ENCODE measurements at regions not wholly inside any gene's neighbourhood (a gene's known extent, or its start where the extent isn't known, plus 50 kb on each side); places are given as distances from the start of the nearest gene placed in this dataset.

DNA sequence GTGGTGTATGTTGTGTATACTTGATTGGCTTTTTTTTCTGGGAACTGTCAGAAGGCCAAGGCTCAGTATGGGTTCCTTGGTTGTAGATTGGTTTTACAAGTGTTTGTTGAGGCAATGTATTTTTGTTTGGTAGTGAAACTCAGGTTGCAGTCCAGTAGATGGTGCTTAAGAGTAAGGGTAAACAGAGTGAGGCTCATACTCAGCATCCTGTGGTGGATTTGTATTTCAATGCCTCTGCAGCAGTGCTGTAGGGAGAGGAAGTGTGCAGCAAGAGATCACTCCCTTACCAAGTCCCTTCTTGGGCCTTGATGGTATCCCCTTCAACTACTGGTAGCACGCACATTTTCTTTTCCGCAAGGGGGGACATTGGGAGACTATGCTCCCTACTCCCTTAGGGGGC is 428.5 kb upstream of the CNTN3 start:
- Histone ChIP-seq H3K9me3 (peaks cover 0 to 4% of the 10 kb centered on the region in 2 donors), H3K27me3 (no peaks in the 10 kb centered on the region), H3K36me3 (no peaks in the 10 kb centered on the region), H3K27ac (no peak overlapping the region), H3K4me1 (no peaks in the 10 kb centered on the region), H3K4me3 (no peak overlapping the region)
- in situ Hi-C loops (cut with MboI; ENCODE audit: low pct_ligation_motif_present in 1 of 4, low pct_unique_long_range_greater_than_20kb in 1 of 4, low sequenced_read_pairs in 3 of 4) = no loop called here
- DNase-seq = no peak
- no peak for TF ChIP-seq POLR2AphosphoS5 (IDR thresholded peaks at IDR 0.05)
- TF ChIP-seq POLR2A (IDR thresholded peaks at IDR 0.05) = no peak
- TF ChIP-seq CTCF (IDR thresholded peaks at IDR 0.05) = no peak
- TF ChIP-seq EP300 (IDR thresholded peaks at IDR 0.05; ENCODE audit: low read depth) = no peak
- 93% methylated on average over 2 of the region's 2 CpGs; no CpG with 5 or more reads in 1 of the 2 donors for WGBS, 2 donors (ENCODE audit: low coverage in 1 of 2)
- intact Hi-C loops (cut with DNase I; ENCODE audit: low total_unique reads) = no loop called here

GRCh38 chr3:75048650-75049049 is 434.2 kb upstream of the CNTN3 start:
- intact Hi-C loops (cut with DNase I; ENCODE audit: low total_unique reads) (no loop called here), in situ Hi-C loops (cut with MboI; ENCODE audit: low pct_ligation_motif_present in 1 of 4, low pct_unique_long_range_greater_than_20kb in 1 of 4, low sequenced_read_pairs in 3 of 4) (no loop called here)
- TF ChIP-seq POLR2A (IDR thresholded peaks at IDR 0.05) (no peak), POLR2AphosphoS5 (IDR thresholded peaks at IDR 0.05) (no peak), CTCF (IDR thresholded peaks at IDR 0.05) (no peak), EP300 (IDR thresholded peaks at IDR 0.05; ENCODE audit: low read depth) (no peak)
- H3K4me3 ChIP-seq = no peak overlapping the region
- H3K27ac ChIP-seq = no peak overlapping the region
- H3K36me3 ChIP-seq = no peaks in the 10 kb centered on the region
- no peak for DNase-seq
- no peaks in the 10 kb centered on the region for H3K27me3 ChIP-seq
- H3K9me3 ChIP-seq = no peaks in the 10 kb centered on the region
- WGBS, 2 donors (ENCODE audit: low coverage in 1 of 2) = 82 to 86% methylated on average over 3 of the region's 3 CpGs
- H3K4me1 ChIP-seq = no peaks in the 10 kb centered on the region

GRCh38 chr3:75049533-75049932 is 435.1 kb upstream of the CNTN3 start:
- no peak for DNase-seq
- no peaks in the 10 kb centered on the region for H3K9me3 ChIP-seq
- no peak overlapping the region for H3K27ac ChIP-seq
- TF ChIP-seq CTCF (IDR thresholded peaks at IDR 0.05) = no peak
- TF ChIP-seq POLR2AphosphoS5 (IDR thresholded peaks at IDR 0.05) = no peak
- TF ChIP-seq POLR2A (IDR thresholded peaks at IDR 0.05) = no peak
- no peak for TF ChIP-seq EP300 (IDR thresholded peaks at IDR 0.05; ENCODE audit: low read depth)
- intact Hi-C loops (cut with DNase I; ENCODE audit: low total_unique reads) = no loop called here
- H3K4me1 ChIP-seq = no peaks in the 10 kb centered on the region
- 70 to 71% methylated on average over 5 of the region's 5 CpGs for WGBS, 2 donors (ENCODE audit: low coverage in 1 of 2)
- in situ Hi-C loops (cut with MboI; ENCODE audit: low pct_ligation_motif_present in 1 of 4, low pct_unique_long_range_greater_than_20kb in 1 of 4, low sequenced_read_pairs in 3 of 4) = no loop called here
- no peaks in the 10 kb centered on the region for H3K36me3 ChIP-seq
- H3K4me3 ChIP-seq = no peak overlapping the region
- H3K27me3 ChIP-seq = no peaks in the 10 kb centered on the region

GRCh38 chr3:75059120-75059519 is 444.7 kb upstream of the CNTN3 start:
- DNase-seq = no peak
- in situ Hi-C loops (cut with MboI; ENCODE audit: low pct_ligation_motif_present in 1 of 4, low pct_unique_long_range_greater_than_20kb in 1 of 4, low sequenced_read_pairs in 3 of 4) = no loop called here

More at GRCh38 chr3:75059120-75059519, 444.7 kb upstream of the CNTN3 start:
- Histone ChIP-seq H3K4me3 (no peak overlapping the region), H3K27me3 (no peaks in the 10 kb centered on the region), H3K9me3 (no peaks in the 10 kb centered on the region), H3K36me3 (no peaks in the 10 kb centered on the region), H3K4me1 (no peaks in the 10 kb centered on the region), H3K27ac (no peak overlapping the region)
- TF ChIP-seq EP300 (IDR thresholded peaks at IDR 0.05; ENCODE audit: low read depth) (no peak), POLR2AphosphoS5 (IDR thresholded peaks at IDR 0.05) (no peak), CTCF (IDR thresholded peaks at IDR 0.05) (no peak), POLR2A (IDR thresholded peaks at IDR 0.05) (no peak)
- intact Hi-C loops (cut with DNase I; ENCODE audit: low total_unique reads) = no loop called here
- WGBS, 2 donors (ENCODE audit: low coverage in 1 of 2) = 40 to 60% methylated on average over 1 of the region's 1 CpG
